HCT116 (cell line): ENCODE measurements at regions not wholly inside any gene's neighbourhood (a gene's known extent, or its start where the extent isn't known, plus 50 kb on each side); places are given as distances from the start of the nearest gene placed in this dataset.
"Not testable (repeated sequence)": the region's sequence is repeated elsewhere in the genome, so short reads cannot be mapped to it uniquely, and the experiment has no call there.

ENCODE experiments used
- ATAC-seq: fragments of 200-7000 bp; cut with Tn5 transposase; 2 replicates; pipeline ENCODE4 v1.9.1; 2020; ENCODE audit warnings: mild to moderate bottlenecking, moderate library complexity
- BruUV-seq: library from RNA; stranded (reverse); fragments of 400-500 nt; replicated peaks from 2 replicates; lab custom pipeline; 2021; lab: Mats Ljungman, UMichigan
- CTCF ChIA-PET: fragments of 300-600 bp; sonication (Branson Sonifier 250); formaldehyde crosslinking; loops from one replicate; lab custom pipeline; 2021; ENCODE audit warnings: antibody characterized with exemption; lab: Charles Lee
- POLR2A ChIA-PET: fragments of 300-600, 350-600 bp; sonication (Branson Sonifier 250); formaldehyde crosslinking; loops from one replicate; lab custom pipeline; 2021; ENCODE audit warnings: antibody characterized with exemption; lab: Charles Lee
- RAD21 ChIA-PET, 2 experiments: fragments of 300-600 bp; sonication (Branson Sonifier 250); formaldehyde crosslinking; loops; one replicate each; lab custom pipeline; 2023; ENCODE audit warnings: low total read pairs in 2 of 2; ENCODE audit not compliant: uncharacterized antibody in 2 of 2, unreplicated experiment in 2 of 2, low non-redundant PET in 1 of 2; lab: Charles Lee
- DNase-seq: peaks from one replicate; pipeline ENCODE4 v3.0.0-alpha.2; 2010; ENCODE audit warnings: low read depth, low spot score
- H2AFZ ChIP-seq: fragments of 200-600 bp; shearing (Covaris generic), sonication (generic); 2 replicates; pipeline ENCODE4 v1.6.1; 2017; ENCODE audit warnings: low read depth, mixed run types, mixed read lengths, antibody characterized with exemption, low read length; ENCODE audit not compliant: poor library complexity, severe bottlenecking
- H3K27ac ChIP-seq: 2 replicates; pipeline ENCODE4 v1.5.1; 2012; ENCODE audit warnings: low read depth, low read length
- H3K27me3 ChIP-seq: fragments of 200-600 bp; sonication (generic); 2 replicates; pipeline ENCODE4 v1.6.1; 2016; ENCODE audit warnings: mixed run types, low read length, mixed read lengths; ENCODE audit not compliant: insufficient read depth
- H3K36me3 ChIP-seq, 2 experiments: fragments of 200-500 bp in 1 of 2; fragments of 200-600 bp in 1 of 2; sonication (Bioruptor generic) in 1 of 2; sonication (generic) in 1 of 2; 2 replicates each; pipeline versions ENCODE4 v1.5.1 to v1.6.1; 2014 to 2016; ENCODE audit warnings: low read length in 2 of 2, inconsistent platforms in 1 of 2, mixed read lengths in 1 of 2, mixed run types in 1 of 2; ENCODE audit not compliant: insufficient read depth in 2 of 2, control insufficient read depth in 1 of 2
- H3K4me1 ChIP-seq, 2 experiments: fragments of 200-600 bp in 1 of 2; sonication (generic) in 1 of 2; 2 replicates each; pipeline versions ENCODE4 v1.5.1 to v1.6.1; 2012 to 2017; ENCODE audit warnings: low read length in 2 of 2, inconsistent platforms in 1 of 2, mild to moderate bottlenecking in 1 of 2, mixed read lengths in 1 of 2, mixed run types in 1 of 2, moderate library complexity in 1 of 2; ENCODE audit not compliant: insufficient read depth in 2 of 2, control insufficient read depth in 1 of 2
- H3K4me2 ChIP-seq: fragments of 200-600 bp; sonication (generic); 2 replicates; pipeline ENCODE4 v1.6.1; 2017; ENCODE audit warnings: mixed run types, low read length, mixed read lengths
- H3K4me3 ChIP-seq, 2 experiments: fragments of 200-600 bp in 1 of 2; sonication (generic) in 1 of 2; replicated peaks in 1 of 2; 2 replicates each; pipeline ENCODE4 v1.5.1; 2011 to 2016; ENCODE audit warnings: low read length in 2 of 2, control low read depth in 1 of 2, low read depth in 1 of 2, mild to moderate bottlenecking in 1 of 2, mixed read lengths in 1 of 2, mixed run types in 1 of 2
- H3K79me2 ChIP-seq: fragments of 200-600 bp; sonication (generic); 2 replicates; pipeline ENCODE4 v1.6.1; 2017; ENCODE audit warnings: mild to moderate bottlenecking, mixed run types, low read length, moderate library complexity, mixed read lengths; ENCODE audit not compliant: insufficient read depth
- H3K9ac ChIP-seq: fragments of 200-600 bp; sonication (generic); 2 replicates; pipeline ENCODE4 v1.6.1; 2016; ENCODE audit warnings: low read length, mixed read lengths
- H3K9me2 ChIP-seq: fragments of 200-600 bp; sonication (generic), shearing (Covaris generic); 2 replicates; pipeline ENCODE4 v1.6.1; 2017; ENCODE audit warnings: mixed run types, mild to moderate bottlenecking, moderate library complexity; ENCODE audit not compliant: insufficient read depth
- H3K9me3 ChIP-seq, 2 experiments: fragments of 200-500 bp in 1 of 2; fragments of 200-600 bp in 1 of 2; sonication (Bioruptor generic) in 1 of 2; sonication (generic) in 1 of 2; 2 replicates each; pipeline ENCODE4 v1.6.1; 2014 to 2017; ENCODE audit warnings: low read length in 2 of 2, mixed read lengths in 2 of 2, inconsistent platforms in 1 of 2, low read depth in 1 of 2, mild to moderate bottlenecking in 1 of 2, mixed run types in 1 of 2, moderate library complexity in 1 of 2; ENCODE audit not compliant: control insufficient read depth in 1 of 2, insufficient read depth in 1 of 2
- H4K20me1 ChIP-seq: fragments of 200-600 bp; sonication (generic), shearing (Covaris generic); 2 replicates; pipeline ENCODE4 v1.6.1; 2017; ENCODE audit warnings: mixed run types, mild to moderate bottlenecking, moderate library complexity; ENCODE audit not compliant: insufficient read depth
- EGR1 ChIP-seq: IDR thresholded peaks from 2 replicates; pipeline ENCODE4 v1.6.1; 2012; ENCODE audit warnings: low read depth
- ELF1 ChIP-seq: IDR thresholded peaks from 2 replicates; pipeline ENCODE4 v1.6.1; 2012; ENCODE audit warnings: low read depth, borderline replicate concordance
- YY1 ChIP-seq: IDR thresholded peaks from 2 replicates; pipeline ENCODE4 v1.6.1; 2011; ENCODE audit warnings: low read length, low read depth, moderate library complexity, mild to moderate bottlenecking; ENCODE audit not compliant: insufficient replicate concordance; ENCODE audit errors: extremely low read depth
- ZFX ChIP-seq: fragments of 450-650 bp; IDR thresholded peaks from 2 replicates; pipeline ENCODE4 v1.6.1; 2017
- intact Hi-C: fragments of 100-400 bp; cut with micrococcal nuclease; formaldehyde crosslinking; loops from 2 replicates; pipeline ENCODE4 v1.10.0; 2022
- TF ChIP-seq, protein P1 (sequence below), 3 experiments: fragments of 200-600 bp in 1 of 3; sonication (generic) in 1 of 3; IDR thresholded peaks in 2 of 3; conservative IDR thresholded peaks in 1 of 3; 2 replicates each; pipeline ENCODE4 v1.5.1; 2012 to 2017; ENCODE audit warnings: low read depth in 2 of 3, low read length in 2 of 3, antibody characterized with exemption in 1 of 3, borderline replicate concordance in 1 of 3, control low read depth in 1 of 3, mild to moderate bottlenecking in 1 of 3, mixed read lengths in 1 of 3, mixed run types in 1 of 3, moderate library complexity in 1 of 3; ENCODE audit not compliant: insufficient read depth in 1 of 3

DNA sequence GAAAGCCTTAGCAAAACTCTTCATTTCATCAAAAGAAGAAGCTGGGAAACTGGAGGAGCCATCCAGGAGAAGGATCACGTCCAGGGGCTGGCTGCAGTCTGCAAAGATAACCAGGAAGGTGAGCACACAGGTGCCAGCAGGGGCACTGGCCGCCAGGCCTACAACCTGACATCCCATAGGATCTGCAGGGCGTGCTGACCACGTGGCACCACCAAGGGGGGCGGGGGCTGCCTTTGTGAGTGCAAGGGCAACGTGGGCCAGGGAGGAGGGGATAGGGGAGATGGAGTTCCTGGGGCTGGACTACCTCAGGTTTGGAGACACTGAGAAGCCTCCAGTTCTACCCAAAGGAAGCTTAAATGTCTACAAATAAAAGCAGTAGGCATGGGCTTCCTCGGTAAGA lies 102.7 kb upstream of the CCT8L2 start:
- Histone ChIP-seq H3K9me3 (no peaks in the 10 kb centered on the region), H3K4me2 (no peak overlapping the region), H3K9ac (no peak overlapping the region), H4K20me1 (no peaks in the 10 kb centered on the region), H3K9me2 (no peaks in the 10 kb centered on the region), H3K4me1 (no peaks in the 10 kb centered on the region), H3K79me2 (no peaks in the 10 kb centered on the region), H3K27me3 (no peaks in the 10 kb centered on the region), H2AFZ (no peak overlapping the region), H3K36me3 (no peaks in the 10 kb centered on the region), H3K4me3 (no peak overlapping the region), H3K27ac (no peak overlapping the region)
- RAD21 ChIA-PET, result no interaction called here
- no peak for ATAC-seq
- no peak for DNase-seq
- intact Hi-C loops, result no loop called here
- CTCF ChIA-PET, result no interaction called here
- POLR2A ChIA-PET, result no interaction called here
- TF ChIP-seq EGR1 (no peak), ZFX (no peak), ELF1 (no peak), YY1 (no peak)
- no TSS peak for BruUV-seq

DNA sequence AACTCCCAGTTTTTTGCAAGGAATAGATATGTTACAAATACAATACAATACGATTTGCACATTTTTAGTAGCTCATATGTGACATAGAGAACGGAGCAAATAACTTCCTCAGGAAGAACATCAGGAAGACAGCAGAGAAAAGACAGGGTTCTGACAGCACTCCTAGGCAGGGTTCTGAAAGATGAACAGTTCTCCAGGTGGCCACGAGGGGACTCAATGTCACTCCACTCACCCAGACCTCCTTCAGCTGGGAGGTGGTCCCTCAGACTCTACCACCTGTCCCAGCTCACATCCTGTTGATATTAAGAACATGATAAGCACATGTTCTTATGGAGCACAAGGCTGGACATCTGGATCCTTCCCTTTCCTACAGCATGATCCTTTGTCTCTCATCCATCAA lies 101.1 kb upstream of the CCT8L2 start:
- H4K20me1 ChIP-seq, POLR2A ChIA-PET, H3K4me2 ChIP-seq, H3K79me2 ChIP-seq, H3K4me1 ChIP-seq, H3K4me3 ChIP-seq, RAD21 ChIA-PET, H3K36me3 ChIP-seq, H2AFZ ChIP-seq, intact Hi-C loops, H3K9me2 ChIP-seq, H3K9ac ChIP-seq: not testable (repeated sequence)
- peak; percentile 82 for ATAC-seq
- TF ChIP-seq, protein P1, sequence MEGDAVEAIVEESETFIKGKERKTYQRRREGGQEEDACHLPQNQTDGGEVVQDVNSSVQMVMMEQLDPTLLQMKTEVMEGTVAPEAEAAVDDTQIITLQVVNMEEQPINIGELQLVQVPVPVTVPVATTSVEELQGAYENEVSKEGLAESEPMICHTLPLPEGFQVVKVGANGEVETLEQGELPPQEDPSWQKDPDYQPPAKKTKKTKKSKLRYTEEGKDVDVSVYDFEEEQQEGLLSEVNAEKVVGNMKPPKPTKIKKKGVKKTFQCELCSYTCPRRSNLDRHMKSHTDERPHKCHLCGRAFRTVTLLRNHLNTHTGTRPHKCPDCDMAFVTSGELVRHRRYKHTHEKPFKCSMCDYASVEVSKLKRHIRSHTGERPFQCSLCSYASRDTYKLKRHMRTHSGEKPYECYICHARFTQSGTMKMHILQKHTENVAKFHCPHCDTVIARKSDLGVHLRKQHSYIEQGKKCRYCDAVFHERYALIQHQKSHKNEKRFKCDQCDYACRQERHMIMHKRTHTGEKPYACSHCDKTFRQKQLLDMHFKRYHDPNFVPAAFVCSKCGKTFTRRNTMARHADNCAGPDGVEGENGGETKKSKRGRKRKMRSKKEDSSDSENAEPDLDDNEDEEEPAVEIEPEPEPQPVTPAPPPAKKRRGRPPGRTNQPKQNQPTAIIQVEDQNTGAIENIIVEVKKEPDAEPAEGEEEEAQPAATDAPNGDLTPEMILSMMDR (IDR thresholded peaks at IDR 0.05 in 2 of 3, conservative IDR thresholded peaks at IDR 0.05 in 1 of 3; ENCODE audit: borderline replicate concordance in 1 of 3, insufficient read depth in 1 of 3, low read depth in 2 of 3, low read length in 2 of 3), result 0 out of 6 replicates have a peak, but pooled peaks of 1 of the 3 experiments have one; percentile 7
- TF ChIP-seq, all 23 proteins: peak for 1; not testable (repeated sequence) for 22
- CTCF ChIA-PET, DNase-seq, BruUV-seq, H3K9me3 ChIP-seq, H3K27me3 ChIP-seq, H3K27ac ChIP-seq: not testable (repeated sequence)

DNA sequence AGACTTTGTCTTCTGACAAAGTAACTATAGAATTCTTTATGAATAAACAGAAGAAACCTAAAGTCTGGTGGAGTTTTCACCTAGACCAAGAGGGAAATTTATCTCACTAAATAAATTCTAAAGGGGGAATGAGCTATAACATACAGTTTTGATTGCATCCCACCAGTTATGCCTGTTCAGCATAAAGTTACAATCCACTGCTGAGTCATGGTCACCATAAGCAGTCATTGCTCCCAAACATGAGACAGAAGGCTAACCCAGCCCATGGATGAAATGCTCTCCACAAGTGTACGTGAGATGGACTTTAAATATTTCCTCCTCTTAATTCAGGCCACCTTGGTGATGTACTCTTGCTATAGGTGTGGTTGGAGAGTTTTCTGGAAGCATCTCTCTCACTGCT lies 96.7 kb upstream of the CCT8L2 start:
- H2AFZ ChIP-seq, RAD21 ChIA-PET, H3K4me2 ChIP-seq, H3K27ac ChIP-seq, H3K4me3 ChIP-seq, DNase-seq, BruUV-seq, intact Hi-C loops, CTCF ChIA-PET, H4K20me1 ChIP-seq, POLR2A ChIA-PET, H3K9me2 ChIP-seq, H3K4me1 ChIP-seq, H3K79me2 ChIP-seq, H3K27me3 ChIP-seq, ATAC-seq, H3K36me3 ChIP-seq, H3K9me3 ChIP-seq, H3K9ac ChIP-seq: not testable (repeated sequence)

DNA sequence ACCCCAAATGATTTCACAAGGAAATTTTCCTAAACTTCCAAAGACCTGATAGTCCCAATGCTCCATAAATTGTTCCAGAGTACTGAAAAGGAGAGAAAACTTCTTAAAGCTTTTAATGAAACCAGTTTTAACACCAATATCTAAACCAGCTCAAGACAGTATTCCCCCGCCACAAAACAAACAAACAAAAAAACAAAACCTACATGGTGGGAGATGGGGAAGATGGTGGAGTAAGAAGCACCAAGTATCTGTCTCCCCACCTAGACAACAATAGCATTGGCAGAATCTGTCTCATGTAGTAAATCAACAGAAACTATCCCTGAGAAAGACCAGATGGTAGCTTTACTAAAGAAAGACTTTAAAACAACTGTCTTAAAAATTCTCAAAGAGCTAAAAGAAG lies 88.7 kb upstream of the CCT8L2 start:
- H3K27me3 ChIP-seq, H3K9ac ChIP-seq, H3K9me3 ChIP-seq, intact Hi-C loops, H3K36me3 ChIP-seq, RAD21 ChIA-PET, H4K20me1 ChIP-seq, H3K9me2 ChIP-seq, CTCF ChIA-PET, H3K4me3 ChIP-seq, H3K4me1 ChIP-seq, H3K27ac ChIP-seq, H3K4me2 ChIP-seq, DNase-seq, BruUV-seq, ATAC-seq, POLR2A ChIA-PET, H2AFZ ChIP-seq, H3K79me2 ChIP-seq: not testable (repeated sequence)
